GM19463 (cell line): ENCODE measurements at regions not wholly inside any gene's neighbourhood (a gene's known extent, or its start where the extent isn't known, plus 50 kb on each side); places are given as distances from the start of the nearest gene placed in this dataset.
"Not testable (repeated sequence)": the region's sequence is repeated elsewhere in the genome, so short reads cannot be mapped to it uniquely, and the experiment has no call there.

Experiments used
- ATAC-seq: cut with Tn5 transposase; IDR thresholded peaks from one replicate; pipeline ENCODE4 v1.9.1; 2021; ENCODE audit warnings: mild to moderate bottlenecking, moderate library complexity; ENCODE audit not compliant: unreplicated experiment

DNA sequence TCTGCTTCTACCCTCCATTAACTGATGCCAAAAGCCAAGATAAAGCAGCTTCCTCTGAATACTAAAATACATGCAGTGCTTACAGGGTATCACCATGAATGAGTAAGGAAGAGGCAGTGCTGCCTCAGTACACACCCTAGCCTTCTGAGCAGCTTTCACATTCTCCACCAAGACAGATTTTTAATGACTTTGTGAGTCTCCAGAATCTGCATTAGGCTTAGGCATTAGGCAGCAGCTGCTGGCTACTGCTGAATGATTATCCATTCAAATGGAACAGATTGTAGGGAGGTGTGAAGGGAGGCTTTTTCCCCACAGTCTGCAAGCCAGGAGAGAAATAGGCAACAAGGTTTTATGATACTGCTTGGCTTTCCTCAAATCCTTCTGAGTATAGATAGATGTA, 1226.7 kb upstream of the LRRN3 start:
- no peak for ATAC-seq

DNA sequence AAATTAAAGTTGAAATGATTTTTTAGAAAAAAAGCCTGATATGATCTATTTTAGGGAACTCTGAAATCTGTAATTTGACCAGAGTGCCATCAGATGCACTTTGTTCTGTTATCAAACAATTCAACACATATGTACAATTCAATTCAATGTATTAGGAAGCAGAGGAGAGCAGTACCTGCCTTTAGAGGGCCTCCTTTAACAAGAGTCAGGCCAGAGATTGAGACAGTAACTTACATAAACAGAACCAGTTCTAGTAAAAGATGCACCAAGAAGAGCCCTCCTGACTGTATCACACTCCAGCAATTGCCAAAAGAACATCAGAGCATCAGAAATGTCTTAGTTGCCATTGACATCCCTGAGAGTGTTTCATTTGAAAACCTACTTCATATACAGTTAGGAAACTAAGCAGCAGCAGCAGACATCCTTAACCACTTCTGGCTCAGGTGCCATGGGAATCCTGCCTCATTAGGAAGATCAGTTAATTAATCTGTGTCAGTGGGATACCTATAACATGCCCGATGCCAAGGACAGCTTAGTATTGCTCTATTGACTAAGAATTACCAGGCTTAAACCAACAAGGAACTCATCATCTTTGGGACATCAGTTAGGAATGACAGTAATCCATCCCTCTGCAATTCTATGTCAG, 1222.6 kb upstream of the LRRN3 start:
- no peak for ATAC-seq

DNA sequence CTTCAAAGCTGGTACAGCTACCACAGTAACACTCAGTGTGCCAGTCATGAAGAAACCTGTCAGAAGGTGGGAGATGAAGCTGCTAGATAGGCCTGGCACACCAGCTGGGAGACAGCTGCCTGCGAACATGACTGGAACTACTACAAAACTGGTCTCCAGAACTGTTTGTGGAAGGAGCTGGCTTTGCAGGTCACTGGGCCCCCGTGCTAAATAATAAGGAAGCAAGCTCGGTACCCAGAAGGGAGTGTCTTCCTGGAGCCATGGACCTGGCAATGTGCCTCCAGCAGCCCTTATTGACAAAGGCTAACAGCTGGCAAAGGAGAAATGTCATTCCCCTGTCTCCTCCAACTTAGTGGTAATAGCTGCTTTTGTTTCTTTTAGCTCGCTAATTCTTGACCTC, 1217.6 kb upstream of the LRRN3 start:
- no peak for ATAC-seq

GRCh38 chr7:109879287-109879828, 1211.6 kb upstream of the LRRN3 start:
- ATAC-seq, result no peak

- no peak for ATAC-seq
Measured at GRCh38 chr7:109890622-109891021, 1200.3 kb upstream of the LRRN3 start.

DNA sequence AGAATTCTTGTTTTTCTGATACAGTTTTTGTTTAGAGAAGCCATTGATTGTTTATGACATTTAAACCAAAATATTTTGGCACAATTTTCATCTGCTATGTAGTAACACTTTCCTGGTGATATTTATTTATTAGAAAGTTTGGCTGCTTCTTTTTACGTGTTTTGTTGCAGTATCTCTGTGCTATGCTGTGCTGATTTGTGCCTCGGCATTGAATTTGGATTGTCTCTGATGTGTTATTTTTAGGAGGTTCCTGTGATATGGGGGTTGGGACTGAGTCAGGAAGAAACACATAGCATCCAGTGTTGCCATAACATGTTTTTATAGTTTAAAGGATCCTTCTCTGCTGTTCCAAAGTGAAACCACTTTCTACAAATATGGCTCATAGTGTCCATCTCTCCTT, 1197.7 kb upstream of the LRRN3 start:
- no peak for ATAC-seq

- no peak for ATAC-seq
Measured at GRCh38 chr7:109895536-109895935, 1195.4 kb upstream of the LRRN3 start.

- no peak for ATAC-seq
Measured at GRCh38 chr7:109901926-109902325, 1189.0 kb upstream of the LRRN3 start.

DNA sequence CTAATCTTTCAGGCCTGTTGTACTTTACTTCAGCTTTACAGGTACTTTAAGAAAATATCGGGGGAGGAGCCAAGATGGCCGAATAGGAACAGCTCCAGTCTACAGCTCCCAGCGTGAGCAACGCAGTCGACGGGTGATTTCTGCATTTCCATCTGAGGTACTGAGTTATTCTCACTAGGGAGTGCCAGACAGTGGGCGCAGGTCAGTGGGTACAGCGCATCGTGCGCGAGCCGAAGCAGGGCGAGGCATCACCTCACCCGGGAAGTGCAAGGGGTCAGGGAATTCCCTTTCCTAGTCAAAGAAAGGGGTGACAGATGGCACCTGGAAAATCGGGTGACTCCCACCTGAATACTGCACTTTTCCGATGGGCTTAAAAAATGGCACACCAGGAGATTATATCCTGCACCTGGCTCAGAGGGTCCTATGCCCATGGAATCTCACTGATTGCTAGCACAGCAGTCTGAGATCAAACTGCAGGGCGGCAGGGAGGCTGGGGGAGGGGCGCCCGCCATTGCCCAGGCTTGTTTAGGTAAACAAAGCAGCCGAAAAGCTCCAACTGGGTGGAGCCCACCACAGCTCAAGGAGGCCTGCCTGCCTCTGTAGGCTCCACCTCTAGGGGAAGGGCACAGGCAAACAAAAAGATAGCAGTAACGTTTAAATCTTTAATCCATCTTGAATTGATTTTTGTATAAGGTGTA, 1185.4 kb upstream of the LRRN3 start:
- ATAC-seq, result not testable (repeated sequence)

DNA sequence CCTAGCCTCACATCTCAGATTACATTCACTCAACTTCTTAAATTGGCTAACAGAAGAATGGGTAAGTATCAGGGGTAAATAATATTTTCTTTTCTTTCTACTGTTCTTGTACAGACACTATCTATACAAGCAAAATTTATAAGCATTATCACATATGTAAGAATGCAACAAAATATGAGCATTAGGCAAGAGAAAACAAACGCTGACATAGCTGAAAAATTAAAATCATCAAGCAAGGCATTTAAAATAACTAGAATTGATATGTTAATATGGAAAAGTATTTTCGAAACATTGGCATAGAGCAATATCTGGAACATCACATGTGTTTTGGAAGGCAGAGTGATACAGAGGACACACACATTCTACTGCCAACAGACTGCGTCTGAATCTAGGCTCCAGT, 1175.3 kb upstream of the LRRN3 start:
- no peak for ATAC-seq

- ATAC-seq, result no peak
Measured at GRCh38 chr7:109926738-109927137, 1164.2 kb upstream of the LRRN3 start.

GRCh38 chr7:109930049-109930448, 1160.9 kb upstream of the LRRN3 start:
- no peak for ATAC-seq

DNA sequence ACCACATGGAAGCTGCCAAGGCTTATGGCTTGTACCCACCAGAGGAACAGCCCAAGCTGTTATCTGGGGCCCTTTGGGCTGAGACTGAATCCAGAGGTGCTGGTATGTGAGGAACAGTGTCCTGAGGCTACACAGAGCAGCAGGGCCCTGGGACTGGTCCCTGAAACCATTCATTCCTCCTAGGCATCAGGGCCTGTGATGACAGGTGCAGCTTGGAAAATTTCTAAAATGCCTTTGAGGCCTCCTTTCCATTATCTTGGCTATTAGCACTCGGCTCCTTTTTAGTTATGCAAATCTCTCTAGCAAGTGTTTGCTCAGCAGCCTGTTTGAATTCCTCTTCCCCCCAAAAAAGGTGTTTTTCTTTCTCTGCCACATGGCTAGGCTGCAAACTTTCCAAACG, 1151.7 kb upstream of the LRRN3 start:
- no peak for ATAC-seq

GRCh38 chr7:109945820-109946518, 1145.0 kb upstream of the LRRN3 start:
- no peak for ATAC-seq

DNA sequence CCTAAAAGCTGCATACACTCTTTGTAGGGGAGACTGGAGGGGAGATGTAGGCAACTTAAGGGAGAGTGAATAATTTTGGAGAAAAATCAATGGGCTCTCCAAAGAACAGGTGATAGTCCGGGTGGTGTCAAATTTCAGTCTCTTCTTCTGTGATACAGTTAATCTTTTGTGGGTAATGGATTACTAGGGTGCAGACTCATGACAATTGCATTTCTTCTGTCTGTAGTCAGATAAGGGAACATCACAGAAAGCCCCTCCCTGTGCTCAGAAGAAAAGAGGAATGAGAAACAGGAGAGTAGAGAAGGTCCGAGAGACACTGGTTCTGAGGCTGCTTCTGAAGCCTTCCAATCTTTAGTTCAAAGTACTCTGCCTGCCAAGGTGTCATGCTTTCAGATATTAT, 1140.7 kb upstream of the LRRN3 start:
- ATAC-seq, result no peak

DNA sequence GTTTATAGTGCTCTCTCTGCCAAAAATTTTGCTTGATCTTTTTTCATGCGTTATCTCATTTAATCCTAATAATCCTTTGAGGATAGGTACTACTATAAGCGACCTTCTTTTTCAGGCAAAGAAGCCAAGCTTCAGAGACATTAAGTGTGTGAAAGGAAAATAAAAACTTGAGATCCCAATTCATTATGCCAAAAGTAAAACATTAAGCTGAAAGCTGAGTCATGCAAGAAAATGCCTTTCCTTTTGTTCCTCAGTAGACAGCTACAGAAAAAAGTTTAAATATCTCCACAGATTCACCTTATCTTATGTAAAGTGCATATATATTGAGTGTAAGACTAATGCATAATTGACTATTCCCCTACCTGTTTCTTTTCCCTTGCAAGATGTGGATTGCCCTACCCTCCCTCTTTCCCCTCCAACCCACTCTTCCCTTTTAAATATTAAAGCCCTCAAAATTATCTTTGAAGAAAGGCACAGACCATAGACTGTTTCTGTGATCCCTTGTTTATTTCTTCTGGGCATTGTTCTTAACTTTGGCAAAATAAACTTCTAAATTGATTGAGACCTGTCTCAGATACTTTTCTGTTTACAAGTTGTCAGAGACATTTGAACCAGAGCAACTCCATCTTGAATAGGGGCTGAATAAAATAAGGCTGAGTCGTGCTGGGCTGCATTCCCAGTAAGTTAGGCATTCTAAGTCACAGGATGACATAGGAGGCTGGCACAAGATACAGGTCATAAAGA, 1139.9 kb upstream of the LRRN3 start:
- no peak for ATAC-seq

DNA sequence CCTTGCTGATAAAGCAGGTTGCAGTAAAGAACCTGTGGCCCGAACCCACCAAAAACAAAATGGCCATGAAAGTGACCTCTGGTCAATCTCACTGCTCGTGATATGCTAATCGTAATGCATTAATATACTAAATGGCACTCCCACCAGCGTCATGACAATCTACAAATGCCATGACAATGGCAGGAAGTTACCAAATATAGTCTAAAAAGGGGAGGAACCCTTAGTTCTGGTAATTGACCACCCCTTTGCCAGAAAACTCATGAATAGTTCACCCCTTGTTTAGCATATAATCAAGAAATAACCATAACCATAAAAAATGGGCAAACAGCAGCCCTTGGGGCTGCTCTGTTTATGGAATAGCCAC, 1139.4 kb upstream of the LRRN3 start:
- no peak for ATAC-seq

- ATAC-seq, result no peak
Measured at GRCh38 chr7:109955986-109956385, 1134.9 kb upstream of the LRRN3 start.

DNA sequence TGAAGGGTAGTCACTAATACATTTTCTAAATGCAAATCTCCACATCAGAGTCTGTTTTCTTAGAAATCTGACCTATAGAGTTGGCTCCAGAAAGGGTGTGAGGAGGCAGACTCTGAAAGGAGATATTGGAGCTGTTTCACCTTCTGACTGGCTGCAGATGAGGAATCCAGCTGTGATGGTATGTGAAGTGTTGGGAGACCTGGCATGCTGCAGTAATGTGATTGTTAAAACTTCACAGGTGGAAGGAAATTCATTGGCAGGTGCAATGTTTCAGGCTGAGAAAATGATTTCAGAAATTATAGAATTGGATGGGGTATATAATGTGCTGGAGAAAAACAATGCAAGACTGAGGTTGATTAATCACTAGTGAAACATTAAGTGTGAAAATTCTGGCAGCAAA, 1134.0 kb upstream of the LRRN3 start:
- ATAC-seq, result no peak

- no peak for ATAC-seq
Measured at GRCh38 chr7:109963741-109964140, 1127.2 kb upstream of the LRRN3 start.

DNA sequence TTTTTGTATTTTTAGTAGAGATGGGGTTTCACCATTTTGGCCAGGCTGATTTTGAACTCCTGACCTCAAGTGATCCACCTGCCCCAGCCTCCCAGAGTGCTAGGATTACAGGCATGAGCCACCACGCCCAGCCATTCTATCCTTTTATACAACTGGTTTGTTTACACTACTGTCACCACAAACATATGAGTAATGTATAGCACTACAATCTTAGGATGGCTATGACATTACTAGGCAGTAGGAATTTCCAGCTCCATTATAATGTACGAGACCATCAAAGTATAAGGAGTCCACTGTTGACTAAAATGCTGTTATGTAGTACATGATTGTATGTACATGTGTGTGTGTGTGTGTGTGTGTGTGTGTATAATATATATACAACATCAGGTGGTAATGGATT, 1126.1 kb upstream of the LRRN3 start:
- no peak for ATAC-seq
